Skin epidermis (tissue), 12 donors: ENCODE measurements at regions not wholly inside any gene's neighbourhood (a gene's known extent, or its start where the extent isn't known, plus 50 kb on each side); places are given as distances from the start of the nearest gene placed in this dataset.

Experiments used
- H3K27ac ChIP-seq, 21 experiments: fragments of 200-600 bp; sonication (generic) in 11 of 21; one replicate each; pipeline ENCODE4 v1.5.0; 2020; ENCODE audit warnings: mild to moderate bottlenecking in 3 of 21, inconsistent platforms in 2 of 21, moderate library complexity in 2 of 21
- H3K4me3 ChIP-seq, 7 experiments: fragments of 200-600 bp; sonication (generic) in 2 of 7; one replicate each; pipeline ENCODE4 v1.5.0; 2020; ENCODE audit warnings: inconsistent platforms in 2 of 7, mild to moderate bottlenecking in 2 of 7, moderate library complexity in 1 of 7

DNA sequence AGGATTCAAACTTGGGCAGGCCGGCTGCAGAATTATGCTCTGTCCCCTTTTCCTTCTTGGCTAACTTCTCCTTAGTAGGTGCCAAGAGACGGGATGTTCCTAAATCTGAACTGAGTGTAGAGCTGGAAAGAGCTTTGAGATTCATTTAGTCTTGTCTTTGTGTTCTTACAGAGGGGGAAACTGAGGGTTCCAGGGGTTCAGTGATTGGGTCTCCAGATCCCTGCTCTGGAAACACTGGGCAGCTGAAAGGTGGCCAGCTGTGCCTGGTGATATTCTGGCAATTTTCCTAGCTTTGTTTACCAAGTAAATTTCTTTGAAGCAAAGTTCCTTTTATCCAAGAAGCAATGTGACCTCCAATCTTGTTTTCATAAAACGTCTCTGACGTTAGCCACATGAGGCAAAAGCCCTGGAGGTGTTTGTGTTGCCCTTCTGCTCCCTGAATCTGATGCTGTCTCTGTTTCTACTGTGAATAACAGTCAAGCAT lies 288.7 kb downstream of the ZSWIM6 start:
- H3K27ac ChIP-seq, result peak overlapping the region in 1 of 21 experiments; percentile 41
- no peak overlapping the region for H3K4me3 ChIP-seq

DNA sequence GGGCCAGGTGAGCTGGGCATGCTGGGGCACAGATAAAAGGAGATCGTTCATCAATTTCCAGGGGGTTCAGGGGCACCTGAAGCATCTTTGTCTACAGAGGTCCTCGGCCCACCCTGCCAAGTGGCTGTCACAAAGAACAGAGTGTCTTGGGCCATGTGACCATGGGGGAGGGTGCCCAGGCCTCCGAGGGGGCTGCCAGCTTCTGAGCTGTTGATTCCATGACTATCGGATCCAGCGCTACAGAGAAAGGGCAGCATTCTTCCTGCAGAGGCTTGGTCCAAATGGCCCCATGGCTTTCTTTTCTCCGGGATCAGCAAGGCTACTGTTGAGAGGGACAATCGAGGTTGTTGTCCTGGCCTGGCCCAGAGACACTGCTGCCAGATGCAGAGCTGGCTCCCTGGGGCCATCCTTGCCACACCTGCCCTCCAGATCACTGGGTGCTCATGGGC lies 289.2 kb downstream of the ZSWIM6 start:
- Histone ChIP-seq H3K27ac (peak overlapping the region in 1 of 21 experiments; percentile 3), H3K4me3 (no peak overlapping the region)

DNA sequence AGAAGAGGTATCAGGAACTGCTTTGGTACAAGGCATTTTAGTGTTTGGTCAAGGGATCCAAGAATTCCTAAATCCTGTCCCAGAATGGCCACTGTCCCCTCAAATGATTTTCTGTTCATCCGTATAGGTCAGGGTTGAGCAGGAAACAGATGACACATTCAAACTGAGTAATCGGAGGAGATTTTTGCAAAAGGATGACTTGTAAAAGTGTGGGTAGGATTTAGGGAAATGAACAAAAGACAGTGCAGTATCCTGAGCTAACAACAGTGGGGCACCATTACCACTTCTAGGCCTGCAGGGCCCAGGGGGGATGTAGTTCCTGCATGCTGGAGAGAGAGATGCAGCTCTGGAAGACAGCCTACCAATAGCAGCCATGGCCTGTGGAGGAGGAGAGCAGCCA lies 290.1 kb downstream of the ZSWIM6 start:
- peak overlapping the region in 1 of 21 experiments; percentile 3 for H3K27ac ChIP-seq
- no peak overlapping the region for H3K4me3 ChIP-seq

DNA sequence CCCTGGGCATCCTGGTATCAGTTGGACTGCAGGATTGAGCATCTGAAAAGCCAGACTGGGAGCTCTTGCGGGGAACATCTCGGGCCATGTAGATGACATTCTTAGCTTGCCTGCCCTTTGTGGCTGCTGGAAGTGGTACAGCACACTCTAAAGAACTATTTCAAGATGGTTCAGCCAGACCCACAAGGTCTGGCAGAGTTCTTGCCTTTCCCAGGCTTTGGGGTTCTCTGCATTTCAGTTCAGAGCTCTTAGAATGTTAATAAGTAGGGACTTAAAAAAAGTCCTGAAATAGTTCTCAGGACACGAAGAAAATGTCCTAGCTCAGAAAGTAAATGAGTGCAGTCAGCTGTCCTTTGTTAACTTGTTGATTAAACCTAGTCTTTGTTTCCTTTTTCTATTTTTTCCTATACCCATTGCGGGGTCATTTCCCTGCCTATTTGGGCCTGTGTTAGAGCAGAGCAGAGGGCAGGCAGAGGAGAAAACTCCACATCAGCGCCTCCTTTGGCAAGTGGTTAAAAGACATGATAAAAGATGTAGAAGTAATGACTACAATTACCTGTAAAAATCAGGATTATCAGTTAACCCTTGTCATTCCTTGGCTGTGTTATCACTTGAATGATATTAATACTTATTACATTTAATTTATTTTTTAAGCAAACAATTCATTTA lies 291.5 kb downstream of the ZSWIM6 start:
- Histone ChIP-seq H3K27ac (no peak overlapping the region), H3K4me3 (no peak overlapping the region)

DNA sequence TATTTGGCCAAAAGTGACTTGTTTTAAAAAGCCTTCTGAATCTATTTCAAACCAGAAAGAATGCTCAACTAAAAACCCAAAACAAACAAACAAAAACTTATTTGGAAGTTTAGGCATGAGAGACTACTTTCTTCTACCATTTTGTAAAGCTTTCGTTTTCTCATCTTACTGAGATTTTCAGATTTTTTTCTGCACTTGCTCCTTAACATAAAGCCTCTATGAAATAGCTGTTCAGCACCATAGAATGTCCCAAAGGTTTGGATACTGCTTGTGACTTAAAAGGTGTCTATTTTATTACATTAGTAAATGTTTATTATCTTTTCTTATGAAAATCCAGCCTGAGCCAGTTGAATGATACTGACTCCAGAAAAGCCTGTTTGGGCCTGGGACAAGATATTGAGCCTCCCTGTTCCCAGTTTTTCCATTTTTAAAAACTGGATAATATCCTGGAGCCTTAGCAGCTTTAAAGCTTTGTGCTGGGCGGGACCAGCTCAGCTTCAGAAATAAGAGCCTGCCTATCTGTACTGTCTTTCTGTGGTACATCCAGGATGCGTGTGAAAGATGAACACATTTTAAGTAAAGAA lies 292.6 kb downstream of the ZSWIM6 start:
- H3K4me3 ChIP-seq, result no peak overlapping the region
- no peak overlapping the region for H3K27ac ChIP-seq

DNA sequence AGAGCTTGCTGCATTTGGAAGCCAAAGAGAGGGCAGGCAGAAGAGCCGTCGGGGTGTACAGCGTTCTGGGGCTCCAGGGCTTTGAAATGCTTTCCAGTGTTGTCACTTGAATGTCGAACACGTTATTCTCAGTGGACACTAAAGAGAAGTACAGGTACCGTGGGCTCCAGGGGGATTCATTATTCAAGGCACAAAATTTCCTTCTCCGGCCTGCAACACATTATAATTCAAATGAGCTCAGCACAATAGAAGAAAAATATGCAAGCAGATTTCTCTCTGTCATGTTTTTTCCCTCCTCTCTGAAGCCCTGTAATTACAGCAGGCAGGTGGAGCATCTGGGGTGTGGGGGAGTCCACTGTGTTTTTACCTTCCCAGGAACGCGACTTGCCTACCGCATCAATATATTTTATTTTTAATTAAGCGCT lies 293.1 kb downstream of the ZSWIM6 start:
- H3K4me3 ChIP-seq, result peak overlapping the region; percentile 40 to 58 (median 46)
- H3K27ac ChIP-seq, result peak overlapping the region in 13 of 21 experiments; percentile 15 to 88 (median 79)

DNA sequence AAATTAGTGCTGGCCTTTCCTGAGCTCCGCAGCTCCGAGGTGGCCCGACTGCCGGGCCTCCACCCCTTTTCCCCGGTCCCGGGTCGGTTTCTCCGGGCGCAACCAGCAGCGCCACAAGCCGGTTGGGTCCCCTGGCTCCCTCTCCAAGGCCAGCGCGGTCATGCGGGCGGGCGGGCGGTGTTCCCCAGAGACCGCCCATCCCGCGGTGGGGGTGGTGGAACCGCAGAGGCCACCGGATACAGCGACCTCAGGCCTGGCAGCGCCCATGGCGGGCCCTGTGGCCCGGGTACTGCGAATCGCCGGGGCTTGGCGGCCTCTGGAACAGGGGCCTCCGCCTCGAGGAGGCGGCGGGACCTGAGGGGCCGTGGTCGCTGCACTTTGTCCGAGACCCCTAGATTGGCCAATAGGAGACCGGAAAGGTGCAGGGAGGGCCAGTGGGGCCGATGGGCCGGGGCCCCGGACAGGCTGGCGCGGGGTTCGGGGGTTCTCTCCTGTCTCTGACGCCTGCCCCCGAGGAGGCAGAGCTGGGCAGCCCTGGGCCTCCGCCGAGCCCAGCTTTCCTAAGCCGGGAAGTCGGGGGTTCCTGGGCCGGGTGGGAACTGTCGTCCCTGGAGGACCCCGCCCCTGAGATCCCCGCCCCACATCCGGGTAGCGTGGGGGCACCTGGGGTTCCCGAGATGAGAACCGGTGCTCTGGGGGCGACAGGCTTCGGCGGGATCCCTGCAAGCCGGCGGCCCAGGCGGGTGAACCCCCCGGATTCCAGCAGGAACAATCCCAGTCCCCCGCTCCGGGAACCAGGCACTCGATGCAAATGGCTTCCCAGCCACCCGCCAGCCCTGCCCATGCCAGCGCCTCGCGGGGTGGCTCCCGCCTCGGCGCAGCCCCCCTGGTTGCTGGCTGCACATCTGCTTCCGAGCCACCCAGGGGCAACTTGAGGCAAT lies 293.9 kb downstream of the ZSWIM6 start:
- peak overlapping the region; percentile 2 to 88 (median 71) for H3K27ac ChIP-seq

DNA sequence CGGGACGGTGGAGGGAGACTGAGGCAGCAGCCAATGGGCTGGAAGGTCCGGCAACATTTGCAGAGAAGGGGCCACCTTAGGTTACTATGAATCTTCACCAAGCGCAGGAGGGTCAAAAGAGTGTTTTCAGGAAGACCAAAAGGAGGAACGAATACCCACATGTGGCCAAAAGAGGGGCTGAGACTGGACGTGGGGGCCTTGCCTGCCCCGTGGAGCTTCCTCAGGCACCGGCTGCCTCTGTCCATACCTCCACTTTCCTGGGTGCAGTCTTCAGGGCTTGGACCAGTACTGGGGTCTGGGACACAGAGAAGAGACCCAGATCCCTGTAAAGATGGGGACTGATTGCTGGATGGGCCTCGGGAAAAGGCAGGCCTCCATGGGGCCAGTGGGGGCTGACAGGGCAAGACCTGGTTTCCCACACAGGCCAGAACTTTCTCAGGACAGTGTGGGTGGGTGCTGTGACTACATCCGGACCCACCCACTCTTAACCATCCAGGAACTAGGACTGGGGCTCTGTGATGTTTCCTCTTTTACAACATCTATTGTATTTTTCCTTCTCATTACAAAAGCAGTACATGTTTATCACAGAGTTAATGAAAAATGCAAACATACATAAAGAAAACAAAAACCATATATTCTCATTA lies 294.7 kb downstream of the ZSWIM6 start:
- Histone ChIP-seq H3K4me3 (peak overlapping the region; percentile 40 to 58 (median 46)), H3K27ac (peak overlapping the region in 13 of 21 experiments; percentile 15 to 88 (median 77))

More for the DNA sequence above, 293.9 kb downstream of the ZSWIM6 start:
- H3K4me3 ChIP-seq, result peak overlapping the region; percentile 40 to 58 (median 46)

DNA sequence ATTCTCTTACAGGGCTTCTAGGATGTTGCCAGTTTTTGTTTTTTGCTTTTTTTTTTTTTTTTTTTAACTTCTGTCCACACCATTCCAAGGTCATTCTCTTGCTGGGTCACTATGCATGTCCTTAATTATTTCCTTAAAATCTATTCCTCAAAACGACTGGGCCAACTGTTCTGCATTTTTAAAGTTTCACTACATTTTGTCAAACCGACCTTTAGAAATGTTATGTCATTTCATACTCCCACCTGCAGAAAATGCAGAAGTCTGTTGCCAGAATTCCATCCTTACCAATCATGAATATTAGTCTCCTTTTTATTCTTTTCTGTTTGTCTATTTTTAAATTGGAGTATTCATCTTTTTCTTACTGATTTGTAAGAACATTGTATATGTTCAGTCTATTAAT lies 295.5 kb downstream of the ZSWIM6 start:
- H3K4me3 ChIP-seq, result no peak overlapping the region
- no peak overlapping the region for H3K27ac ChIP-seq

DNA sequence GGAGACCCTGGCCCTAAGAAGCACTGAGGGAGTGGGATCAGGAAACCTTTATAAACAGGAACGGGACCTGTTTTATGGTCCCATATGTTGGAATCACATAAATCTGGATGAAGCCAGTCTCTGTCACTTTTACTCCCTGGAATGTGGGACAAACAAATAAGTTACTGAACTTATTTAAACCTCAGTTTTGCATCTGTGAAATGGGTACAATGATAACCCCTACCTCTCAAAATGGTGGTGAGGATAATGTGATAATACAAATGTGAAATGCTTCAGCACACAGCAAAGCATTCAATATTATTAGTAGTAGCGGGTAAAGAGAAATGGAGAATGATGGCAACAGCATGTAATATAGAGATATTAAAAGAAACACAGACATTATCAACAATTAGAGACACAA lies 298.9 kb downstream of the ZSWIM6 start:
- Histone ChIP-seq H3K27ac (peak overlapping the region in 1 of 21 experiments; percentile 26), H3K4me3 (no peak overlapping the region)

DNA sequence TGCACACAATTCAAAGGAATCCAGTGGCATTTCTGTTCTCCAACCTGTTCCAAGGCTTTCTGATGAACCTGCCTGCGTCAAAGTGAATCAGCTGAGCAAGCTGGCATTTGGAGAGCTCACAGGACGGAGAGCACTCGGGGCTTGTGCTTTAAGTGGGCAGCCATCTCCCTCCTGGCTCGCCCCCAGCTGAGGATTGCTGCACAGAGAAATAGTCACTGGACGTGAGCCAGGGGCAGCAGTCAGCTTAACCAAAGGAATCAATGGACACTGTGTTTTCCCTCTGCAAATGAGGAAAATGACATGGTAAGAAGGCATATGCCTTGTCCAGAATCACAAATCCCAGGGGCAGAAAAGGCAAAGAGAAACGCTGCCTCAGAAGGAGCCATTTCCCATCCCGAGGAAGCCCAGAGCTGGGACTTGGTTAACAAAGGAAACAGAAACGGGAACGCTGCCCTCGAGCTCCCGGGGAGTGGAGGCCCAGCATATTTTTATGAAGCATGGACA lies 299.4 kb downstream of the ZSWIM6 start:
- H3K27ac ChIP-seq, result peak overlapping the region in 2 of 21 experiments; percentile 26 to 38

DNA sequence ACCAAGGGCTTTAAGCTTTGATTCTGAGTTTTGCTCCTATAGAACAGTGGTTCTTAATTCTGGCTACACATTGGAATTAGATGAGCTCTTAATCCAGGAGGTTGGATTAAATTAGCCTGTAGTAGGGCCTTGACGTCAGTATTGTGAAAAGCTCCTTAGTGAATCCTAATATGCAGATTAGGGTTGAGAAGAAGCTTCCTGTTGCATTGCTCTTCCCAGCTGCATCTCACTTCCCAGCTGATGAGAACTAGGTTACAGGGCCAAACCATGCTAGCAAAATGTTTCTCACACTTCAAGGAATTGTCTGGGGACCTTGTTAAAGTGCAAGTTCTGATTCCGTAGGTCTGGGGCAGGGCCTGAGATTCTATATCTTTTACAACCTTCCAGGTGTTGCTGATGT lies 300.0 kb downstream of the ZSWIM6 start:
- H3K27ac ChIP-seq, result peak overlapping the region in 2 of 21 experiments; percentile 36 to 38
- no peak overlapping the region for H3K4me3 ChIP-seq

More for the DNA sequence above, 299.4 kb downstream of the ZSWIM6 start:
- no peak overlapping the region for H3K4me3 ChIP-seq

DNA sequence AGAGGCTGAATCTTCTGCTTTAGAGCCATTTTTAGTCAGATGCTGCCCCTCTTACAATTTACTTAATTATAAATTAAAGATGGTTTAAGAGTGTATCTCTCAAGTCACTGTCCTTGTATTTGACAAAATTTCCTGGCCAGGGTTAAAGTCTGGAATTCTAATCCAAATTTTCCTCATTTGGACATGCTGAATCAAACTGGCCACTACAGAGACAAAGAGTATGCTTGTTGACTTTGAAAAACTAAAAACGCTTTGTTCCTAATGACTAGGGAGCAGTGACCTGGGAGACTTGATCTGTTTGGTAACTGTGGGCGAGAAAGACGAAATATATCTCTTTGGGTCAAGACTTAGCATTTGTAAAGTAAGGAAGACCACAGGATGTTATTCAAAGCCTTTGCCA lies 303.2 kb downstream of the ZSWIM6 start:
- Histone ChIP-seq H3K27ac (no peak overlapping the region), H3K4me3 (no peak overlapping the region)

DNA sequence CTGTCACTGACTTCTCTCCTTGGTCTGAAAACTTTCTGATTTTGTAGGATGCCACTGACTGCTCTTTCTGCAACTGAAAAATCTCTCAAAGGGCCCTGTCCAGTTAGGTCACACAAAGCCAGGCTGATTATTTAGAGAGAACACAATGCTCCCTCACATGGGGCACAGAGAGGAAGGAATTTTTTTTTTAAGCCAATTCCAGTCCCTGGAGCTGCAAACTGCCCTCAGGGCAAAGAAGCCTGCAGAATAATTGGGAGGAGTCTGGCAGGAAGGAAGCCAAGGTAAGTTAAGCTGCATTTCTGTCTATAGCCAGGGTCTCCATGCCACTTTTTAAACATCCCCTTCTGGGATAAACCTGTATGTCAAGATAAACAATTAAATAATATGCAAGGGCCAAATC lies 305.5 kb downstream of the ZSWIM6 start:
- Histone ChIP-seq H3K27ac (no peak overlapping the region), H3K4me3 (no peak overlapping the region)

DNA sequence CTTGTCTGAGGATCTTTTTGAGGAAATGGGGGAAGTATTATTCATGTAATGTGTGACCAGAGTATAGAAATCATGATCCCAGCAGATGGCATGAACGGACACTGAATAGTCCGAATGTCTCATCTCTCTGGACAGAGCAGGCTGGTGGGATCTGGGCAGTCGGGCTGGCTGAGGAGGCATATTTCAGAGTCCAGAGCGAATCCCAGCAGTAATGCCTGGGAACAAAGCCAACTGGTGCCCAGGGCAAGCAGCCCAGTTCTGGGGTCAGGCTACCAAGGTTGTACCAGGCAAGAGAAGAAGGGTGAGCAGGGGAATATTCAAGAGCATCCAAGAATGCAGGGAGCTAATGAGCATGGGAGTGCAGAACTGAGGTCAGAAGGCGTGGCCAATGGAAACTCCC lies 306.4 kb downstream of the ZSWIM6 start:
- Histone ChIP-seq H3K4me3 (no peak overlapping the region), H3K27ac (no peak overlapping the region)

DNA sequence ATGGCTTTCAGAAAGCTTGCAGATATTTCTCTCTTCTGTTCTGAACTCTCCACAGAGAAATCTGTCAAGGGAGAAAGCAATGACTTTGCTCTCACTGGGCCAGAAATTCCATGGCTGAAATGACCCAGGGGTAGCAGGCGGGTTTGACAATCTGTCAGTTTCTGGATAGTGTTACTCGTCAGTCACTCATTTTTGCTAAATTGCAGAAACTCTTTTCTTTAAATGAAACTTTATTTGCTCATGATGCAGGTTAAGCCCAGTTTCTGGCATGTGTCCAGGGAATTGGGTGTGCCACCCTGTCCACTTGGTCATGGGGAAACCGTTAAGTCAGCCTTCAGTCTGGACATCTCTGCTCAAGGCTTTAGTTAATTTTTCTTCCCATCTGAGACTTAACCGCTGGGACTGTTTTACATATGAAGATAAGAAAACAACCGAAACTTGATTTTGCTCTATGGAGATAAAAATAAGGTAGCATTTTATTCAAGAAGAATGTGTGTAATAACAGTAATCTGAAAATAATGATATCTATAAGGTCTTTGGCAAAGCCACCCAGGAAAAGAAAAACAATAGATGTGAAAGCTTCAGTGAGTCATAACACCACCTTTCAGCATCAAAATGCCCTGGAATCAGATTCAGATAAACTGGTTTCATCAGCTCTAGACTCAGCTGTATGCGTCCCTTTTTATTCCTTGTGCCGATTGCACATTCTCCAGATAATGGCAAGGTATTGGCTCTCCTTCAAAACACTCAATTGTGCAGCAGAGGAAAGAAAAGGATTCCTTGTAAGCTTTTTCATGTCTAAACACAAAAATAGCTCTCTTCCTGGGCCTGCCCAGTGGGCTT lies 308.3 kb downstream of the ZSWIM6 start:
- no peak overlapping the region for H3K4me3 ChIP-seq
- no peak overlapping the region for H3K27ac ChIP-seq

DNA sequence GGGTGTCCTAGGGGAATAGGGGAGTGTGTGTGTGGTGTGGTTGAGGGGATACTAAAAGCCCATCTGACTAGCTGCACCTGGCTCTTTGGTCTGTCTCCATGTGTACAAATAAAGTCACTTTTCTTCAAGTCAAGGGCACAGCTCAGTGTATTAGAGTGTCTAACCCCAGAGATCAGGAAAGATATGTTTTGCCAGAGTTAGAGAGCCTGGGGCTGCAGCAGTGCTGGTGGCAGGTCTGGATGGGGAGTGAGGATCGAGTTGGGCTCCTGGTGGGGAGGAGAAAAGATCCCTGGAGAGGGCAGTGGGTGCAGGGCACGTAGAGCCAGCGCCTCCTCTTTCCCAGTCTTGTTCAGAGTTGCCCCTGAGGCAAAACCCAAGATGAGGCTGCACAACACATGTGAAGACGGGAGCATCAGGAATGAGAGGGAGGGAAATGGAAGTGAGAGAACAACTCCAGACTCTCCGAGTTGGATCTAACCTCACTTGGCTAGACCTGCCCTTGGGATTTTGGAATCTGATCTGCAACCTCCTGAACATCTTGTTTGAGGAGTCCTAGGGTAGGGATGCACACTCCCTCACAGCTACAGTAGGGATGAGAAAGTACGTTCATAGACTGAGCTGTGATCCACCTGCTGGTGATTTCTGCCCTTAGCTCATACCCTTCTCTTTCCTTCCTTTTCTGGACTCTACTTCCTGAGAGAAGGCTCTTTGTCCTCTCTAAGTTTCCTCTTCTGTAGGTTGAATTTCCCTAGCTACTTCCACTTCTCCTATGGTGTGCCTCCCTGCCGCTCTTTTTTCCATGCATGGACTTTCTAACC lies 309.9 kb downstream of the ZSWIM6 start:
- no peak overlapping the region for H3K4me3 ChIP-seq
- H3K27ac ChIP-seq, result no peak overlapping the region

DNA sequence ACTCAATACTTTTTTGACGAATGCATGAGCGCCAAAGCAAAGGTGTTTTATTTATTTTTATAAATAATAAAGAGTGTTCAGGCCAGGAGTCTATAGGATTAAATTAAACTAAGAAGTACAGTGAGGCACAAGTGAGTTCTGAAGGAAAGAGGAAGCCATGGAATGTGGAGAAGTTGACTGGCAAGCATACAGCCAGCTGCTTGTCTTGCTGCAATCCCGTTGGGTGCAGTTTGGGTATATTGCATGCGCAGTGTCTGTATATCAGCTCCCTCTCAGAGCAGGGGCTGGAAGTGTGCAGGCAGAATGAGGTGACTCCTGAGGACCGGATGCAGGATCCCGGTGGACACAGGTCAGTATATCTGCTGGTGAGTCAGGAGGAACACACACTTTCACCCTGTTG lies 315.6 kb downstream of the ZSWIM6 start:
- Histone ChIP-seq H3K27ac (no peak overlapping the region), H3K4me3 (no peak overlapping the region)
